HG03139 (cell line): ENCODE measurements at regions not wholly inside any gene's neighbourhood (a gene's known extent, or its start where the extent isn't known, plus 50 kb on each side); places are given as distances from the start of the nearest gene placed in this dataset.
"Not testable (repeated sequence)": the region's sequence is repeated elsewhere in the genome, so short reads cannot be mapped to it uniquely, and the experiment has no call there.

Experiments used
- ATAC-seq: cut with Tn5 transposase; IDR thresholded peaks from one replicate; pipeline ENCODE4 v1.9.1; 2021; ENCODE audit not compliant: unreplicated experiment

DNA sequence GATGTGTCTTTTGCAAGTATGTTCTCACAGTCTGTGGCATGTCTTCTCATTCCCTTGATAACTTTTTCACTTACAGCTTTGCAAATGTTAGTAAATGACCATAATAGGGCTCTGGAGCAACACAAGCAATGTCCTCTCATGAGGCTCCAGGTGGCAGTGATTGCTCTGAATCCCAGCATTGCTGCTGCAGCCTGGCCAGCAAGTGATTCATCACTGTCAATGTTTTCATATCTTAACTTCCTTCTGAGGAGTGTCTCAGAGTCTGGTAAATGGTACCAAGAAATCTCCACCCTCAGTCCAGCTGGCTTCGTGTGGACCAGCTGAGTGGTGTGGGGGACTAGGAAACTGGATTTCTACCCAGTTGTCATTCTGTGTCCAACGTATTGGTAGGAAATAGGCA is 139.6 kb downstream of the MYLK4 start:
- no peak for ATAC-seq

DNA sequence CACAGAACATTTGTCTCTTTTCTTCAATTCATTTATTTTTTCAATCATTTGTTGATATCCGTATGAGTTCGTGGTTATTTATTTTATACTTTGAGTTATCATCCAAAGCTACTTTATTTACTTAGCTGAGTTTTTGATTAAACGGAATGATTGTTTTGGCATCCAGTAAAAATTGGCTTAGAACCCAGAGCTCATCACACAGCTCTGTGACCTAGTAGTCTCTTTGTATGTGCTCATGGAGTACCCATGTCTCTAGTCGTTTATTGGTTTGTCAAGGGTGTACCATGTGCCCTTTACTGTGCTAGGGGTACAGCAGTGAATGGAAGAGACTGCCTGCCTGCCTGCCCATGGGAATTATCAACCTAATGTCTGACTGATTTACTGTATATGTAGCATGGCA is 142.2 kb downstream of the MYLK4 start:
- ATAC-seq, result no peak

DNA sequence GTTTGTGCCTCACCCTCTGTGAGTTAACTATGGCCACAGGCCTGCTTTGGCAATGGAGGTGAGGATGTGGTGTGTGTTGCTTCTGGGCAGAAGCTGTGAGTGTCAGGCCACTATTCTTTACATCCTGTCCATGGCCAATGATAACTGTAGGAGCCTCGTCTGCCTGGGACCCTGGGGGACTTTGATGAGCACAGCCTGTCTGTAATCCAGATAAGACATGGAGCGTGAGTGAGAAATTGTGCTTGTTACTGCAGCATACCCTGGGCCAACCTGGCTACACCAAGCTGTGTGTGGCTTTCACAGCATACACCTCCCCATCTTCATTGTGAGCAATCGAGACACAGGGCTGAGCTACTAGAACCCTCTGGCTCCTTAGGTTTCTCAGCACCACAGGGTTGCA is 150.4 kb downstream of the MYLK4 start:
- no peak for ATAC-seq

DNA sequence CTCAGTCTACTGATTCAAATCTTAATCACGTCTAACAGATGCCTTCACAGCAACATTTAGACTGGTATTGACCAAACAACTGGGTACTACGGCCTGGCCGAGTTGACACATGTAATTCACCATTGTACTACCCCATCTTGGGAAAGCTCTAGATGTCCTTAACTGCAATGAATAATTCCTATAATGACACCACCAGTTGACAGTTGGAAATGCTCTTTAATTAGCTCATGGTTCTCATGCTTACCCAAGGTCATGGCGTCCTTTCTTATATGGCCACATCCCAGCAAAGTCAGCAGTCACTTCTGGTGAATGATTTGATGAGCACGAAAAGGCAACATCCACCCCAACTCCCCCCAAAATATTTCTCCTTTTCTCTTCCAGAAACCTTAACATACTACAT is 150.9 kb downstream of the MYLK4 start:
- ATAC-seq, result no peak

DNA sequence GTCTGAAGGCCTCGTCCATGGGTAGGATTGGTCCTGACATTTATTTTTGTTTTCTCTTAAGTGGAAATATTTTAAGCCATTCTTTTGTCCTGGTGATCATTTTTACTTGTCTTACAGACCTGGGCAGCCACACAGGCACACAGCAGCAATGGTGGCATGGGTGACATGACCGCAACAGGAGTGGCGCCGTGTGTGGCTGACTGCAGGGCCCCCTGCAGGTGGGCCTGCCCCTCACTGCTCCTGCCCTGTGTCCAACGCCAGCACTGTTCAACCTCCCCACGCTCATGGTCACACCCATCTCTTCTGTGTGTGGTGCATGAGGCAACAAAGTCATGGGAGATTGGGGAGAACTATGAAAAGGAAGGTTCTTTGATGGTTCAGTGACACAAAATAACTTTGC is 151.9 kb downstream of the MYLK4 start:
- ATAC-seq, result no peak

DNA sequence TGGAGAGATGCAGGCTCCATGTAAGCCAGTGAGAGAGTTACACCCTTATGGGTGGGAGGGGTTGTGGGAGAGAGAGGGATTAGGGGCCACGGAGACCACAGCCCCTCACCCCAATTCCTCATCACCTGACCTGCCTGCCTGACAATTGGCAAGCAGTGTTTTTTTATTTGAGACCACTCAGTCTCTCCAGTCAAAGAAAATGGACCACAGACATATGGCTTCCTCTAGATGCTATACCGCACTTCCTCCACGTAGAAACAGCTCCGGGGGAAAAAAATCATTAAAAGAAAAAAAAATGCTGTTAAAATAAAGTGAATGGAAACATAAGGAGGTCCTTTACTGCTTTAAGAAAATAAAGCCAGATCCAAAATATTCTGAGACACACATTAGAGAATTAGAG is 152.7 kb downstream of the MYLK4 start:
- no peak for ATAC-seq

DNA sequence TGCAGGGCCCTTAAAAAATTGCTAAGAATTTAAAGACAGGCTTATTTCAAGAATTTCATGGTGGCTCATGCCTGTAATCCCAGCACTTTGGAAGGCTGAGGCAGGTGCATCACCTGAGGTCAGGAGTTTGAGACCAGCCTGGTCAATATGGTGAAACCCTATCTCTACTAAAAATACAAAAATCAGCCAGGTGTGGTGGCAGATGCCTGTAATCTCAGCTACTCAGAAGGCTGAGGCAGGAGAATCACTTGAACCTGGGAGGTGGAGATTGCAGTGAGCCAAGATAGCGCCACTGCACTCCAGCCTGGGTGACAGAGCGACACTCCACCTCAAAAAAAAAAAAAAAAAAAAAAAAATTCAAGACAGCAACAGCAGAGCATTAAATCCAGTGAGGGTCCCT is 153.3 kb downstream of the MYLK4 start:
- not testable (repeated sequence) for ATAC-seq

DNA sequence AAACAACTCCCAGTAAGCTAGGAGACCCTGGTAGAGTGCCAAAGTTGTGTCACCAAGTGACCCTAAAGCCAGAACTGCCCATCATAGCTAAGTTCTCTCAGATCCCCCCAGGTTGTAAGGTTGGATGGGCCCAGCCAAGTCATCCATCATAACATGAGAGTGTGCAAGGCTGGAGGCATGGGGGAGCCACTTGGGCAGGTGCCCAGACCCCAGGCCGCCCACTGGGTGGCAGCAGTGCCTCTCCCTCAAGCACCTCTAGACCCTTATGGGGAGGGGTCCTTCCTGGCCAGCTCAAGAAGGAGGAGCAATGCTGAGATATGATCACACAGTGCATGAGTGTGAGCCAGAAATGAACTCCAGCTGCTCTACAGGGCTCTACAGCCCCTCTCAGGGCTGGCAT is 154.5 kb downstream of the MYLK4 start:
- ATAC-seq, result no peak

DNA sequence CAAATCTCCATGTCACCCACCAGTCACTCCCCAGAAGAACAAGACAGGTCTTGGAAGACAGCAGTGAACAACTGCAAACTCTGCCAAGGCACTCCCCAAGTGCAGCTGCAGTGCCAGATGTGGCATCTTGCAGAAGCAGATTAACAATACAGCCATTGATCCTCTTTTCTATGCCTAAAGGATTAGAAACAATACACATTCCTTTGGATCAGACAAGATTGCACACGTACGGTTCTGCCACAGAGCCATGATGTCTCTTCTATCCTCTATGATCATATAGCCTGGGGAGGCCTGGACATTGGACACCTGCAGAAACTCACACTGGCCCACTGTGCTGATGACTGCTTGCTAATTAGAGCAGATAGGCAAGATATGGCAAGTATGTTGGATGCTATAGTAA is 155.9 kb downstream of the MYLK4 start:
- ATAC-seq, result no peak

DNA sequence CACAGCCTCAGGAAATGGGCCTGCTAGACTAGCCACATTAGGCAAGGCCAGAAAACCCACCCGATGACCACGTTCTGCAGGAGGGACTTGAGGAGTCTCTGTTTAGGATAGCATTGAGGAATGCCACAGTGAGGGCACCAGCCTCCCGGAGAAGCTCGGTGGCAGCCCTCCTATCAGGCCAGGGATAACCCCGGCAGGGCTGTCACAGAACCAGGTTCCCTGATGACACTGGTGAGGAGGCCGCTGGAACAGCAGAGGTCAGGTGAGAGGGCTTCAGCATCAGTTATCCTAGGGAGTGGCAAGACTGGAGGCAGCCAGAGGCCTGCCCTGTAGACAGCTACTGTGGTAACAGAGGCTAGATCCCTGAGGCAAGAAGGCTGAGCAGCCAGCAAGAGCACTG is 157.6 kb downstream of the MYLK4 start:
- no peak for ATAC-seq

DNA sequence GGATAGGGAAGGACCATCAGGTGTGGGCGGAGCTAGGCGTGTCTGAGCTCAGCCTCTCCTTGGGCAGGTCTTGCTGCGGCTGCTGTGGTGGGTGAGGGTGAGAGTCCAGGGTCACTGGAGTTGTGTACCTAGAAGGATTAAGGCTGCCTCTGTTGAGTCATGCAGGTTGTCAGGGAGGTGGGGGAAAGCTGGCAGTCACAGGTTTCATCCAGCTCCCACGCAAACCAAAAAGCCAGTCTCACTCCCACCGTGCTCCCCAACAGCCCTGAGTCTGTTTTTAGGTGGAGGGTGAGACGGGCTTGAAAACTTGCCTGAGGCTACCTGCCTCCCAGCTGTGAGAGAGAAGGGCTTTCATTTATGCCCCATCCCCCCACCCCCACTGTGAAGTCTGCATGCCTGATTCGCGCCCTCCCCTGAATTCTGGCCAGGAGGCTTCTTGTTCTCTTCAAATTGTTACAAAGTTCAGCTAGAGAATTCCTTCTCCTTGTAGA is 161.5 kb downstream of the MYLK4 start:
- no peak for ATAC-seq

DNA sequence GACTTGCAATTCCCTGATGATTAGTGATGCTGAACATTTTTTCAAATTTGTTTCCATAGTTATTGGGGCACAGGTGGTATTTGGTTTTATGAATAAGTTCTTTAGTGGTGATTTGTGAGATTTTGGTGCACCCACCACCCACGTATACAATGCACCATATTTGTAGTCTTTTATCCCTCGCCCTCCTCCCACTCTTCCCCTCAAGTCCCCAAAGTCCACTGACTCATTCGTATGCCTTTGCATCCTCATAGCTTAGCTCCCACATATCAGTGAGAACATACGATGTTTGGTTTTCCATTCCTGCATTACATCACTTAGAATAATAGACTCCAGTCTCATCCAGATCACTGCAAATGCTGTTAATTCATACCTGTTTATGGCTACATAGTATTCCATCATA is 167.3 kb downstream of the MYLK4 start:
- no peak for ATAC-seq

DNA sequence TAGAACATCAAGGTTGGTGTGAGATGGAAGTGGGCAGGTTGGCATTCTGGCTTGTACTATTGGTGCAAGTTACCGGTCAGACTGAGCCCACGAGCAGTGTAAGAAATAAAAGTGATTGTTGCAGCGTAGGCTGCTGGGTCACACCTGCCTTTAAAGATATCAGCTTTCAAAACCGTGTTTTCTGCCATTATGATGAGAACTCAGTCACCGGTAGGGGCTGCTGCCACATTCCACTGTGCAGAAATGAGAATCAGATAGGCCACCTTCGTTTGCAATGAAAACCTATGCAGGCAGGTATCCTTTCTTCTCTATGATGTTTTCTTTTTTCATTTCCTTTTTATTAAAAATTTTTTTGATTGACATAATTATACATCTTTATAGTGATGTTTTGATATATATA is 168.5 kb downstream of the MYLK4 start:
- ATAC-seq, result no peak

DNA sequence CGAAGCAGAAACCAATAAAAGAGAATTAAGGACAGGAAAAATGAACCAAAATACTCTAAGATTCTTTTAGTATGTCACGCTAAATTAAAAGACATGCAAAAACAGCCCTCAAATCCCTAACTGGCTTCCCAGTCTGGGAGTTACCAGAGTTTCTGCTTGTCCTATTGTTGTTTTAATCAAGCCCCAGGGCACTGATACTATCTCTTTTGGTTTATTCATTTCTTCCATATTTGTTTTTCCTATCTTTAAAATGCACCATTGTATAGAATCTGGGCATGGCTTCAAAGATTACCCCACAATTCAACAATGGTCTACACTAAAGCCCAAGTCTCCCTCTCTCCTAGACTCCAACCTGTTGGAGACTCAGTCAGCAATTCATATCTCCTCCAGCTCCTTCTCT is 169.1 kb downstream of the MYLK4 start:
- ATAC-seq, result no peak

DNA sequence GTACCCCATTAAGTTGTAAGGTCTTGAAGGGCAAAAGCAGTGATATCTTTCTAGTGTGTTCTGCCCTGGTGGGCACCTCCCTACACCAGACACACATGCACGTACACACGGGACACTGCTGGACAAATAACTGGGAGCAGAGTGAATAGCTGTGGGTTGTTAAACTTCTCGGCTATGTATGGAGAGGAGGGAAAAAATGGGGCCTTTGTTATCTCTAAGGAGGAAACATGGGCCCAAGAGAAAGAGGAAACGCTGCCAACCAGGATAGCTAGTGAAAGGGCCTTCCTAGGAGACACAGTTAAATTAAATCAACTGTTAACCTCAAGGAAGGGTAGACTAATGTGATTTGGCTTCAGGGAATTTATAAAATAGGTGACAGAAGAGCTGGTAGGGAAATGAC is 169.7 kb downstream of the MYLK4 start:
- no peak for ATAC-seq

DNA sequence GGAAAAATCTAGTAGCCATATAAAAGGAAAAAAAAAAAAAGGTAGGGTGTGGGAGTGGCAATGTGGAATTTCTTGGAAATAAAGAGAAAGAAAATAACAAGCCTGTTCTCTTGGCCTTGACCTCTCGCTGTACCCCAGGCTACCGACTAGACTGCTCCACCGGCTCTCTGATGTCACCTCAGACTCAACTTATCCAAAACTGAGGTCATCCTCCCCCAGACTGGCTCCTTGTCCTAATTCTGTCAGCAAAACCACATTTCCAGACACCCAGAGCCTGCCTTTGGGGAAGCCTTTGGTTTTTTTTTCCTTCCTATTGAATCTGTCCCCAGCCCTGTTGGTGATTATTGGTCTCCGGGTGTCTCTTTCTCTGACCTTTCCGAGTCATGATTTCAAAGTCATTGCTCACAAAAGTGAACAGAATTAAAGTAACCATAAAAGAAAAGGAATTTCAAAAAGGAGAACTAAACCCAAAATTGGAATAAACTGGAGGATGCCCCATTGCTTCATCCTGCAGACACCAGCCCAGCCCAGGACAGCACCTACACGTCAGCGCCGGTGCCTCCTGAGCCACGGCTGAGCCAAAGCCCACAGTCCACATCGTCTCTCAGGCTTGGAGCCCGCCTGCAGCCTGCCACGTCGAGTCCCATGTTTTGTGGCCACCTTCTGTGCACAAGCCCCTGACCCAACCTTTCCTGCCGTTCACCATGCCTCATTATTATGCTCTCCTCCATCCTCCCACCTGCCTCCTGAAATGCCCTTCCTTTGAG is 170.7 kb downstream of the MYLK4 start:
- ATAC-seq, result no peak

DNA sequence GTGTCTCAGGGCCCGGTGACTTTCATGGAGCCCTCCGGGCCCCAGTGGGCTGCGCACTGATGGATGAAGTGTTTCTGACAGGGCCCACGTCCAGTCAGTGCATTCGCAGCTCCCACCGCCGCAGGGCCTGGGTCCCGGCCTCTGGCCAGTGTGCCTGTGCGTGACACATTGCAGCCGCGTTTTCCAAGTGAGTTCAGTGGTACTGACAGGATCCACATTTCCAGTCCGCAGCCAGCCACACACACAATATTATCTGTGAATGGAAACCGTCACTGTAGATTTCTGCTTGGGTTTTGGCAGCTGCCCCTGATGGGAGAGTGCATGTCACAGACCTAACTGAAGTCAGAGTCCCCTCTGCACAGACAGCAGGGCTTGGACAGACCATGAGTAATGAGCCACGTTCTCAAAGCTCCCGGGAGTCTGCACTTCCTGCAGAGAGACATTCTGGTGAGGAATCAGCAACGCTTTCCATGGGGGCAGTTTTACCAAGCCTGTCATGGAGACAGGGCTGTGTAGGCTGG is 171.4 kb downstream of the MYLK4 start:
- no peak for ATAC-seq

DNA sequence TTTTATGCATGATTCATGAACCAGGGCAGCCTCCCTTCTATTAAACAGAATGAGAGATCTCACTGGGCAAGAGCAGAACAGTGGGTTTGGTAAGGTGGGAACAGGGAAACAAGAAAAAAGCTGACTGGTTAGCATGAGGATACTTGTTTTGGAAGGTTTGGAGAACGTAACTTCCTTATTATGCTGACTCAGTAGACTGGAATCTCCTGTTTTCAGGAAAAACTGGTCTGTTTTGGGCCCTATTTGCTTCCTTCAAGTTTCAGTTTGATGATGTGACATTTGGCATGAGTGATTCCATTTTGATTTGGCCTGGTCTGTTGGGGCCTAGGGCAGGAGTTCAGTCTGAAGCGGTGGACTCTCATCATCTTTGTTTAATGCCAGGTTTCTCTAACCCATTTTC is 172.0 kb downstream of the MYLK4 start:
- ATAC-seq, result no peak

DNA sequence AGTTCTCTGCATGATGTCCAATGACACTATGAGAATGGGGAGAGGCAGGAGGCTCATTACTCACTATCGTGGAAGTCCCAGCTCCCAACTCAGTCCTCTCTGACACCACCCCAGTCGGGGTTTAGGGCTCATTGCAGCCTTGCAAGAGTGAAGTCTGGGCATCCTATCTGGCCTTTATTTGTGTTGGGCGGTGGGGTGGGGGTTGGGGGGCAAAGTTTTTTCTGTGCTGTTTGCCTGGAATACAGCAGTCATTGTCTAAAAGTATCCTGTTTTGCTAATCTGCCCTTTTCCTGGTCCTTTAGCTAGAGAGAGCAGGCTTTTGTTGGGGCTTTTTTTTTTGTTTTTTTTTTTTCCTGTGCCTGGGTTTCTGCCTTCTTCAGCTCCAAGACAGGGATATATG is 174.2 kb downstream of the MYLK4 start:
- ATAC-seq, result no peak

DNA sequence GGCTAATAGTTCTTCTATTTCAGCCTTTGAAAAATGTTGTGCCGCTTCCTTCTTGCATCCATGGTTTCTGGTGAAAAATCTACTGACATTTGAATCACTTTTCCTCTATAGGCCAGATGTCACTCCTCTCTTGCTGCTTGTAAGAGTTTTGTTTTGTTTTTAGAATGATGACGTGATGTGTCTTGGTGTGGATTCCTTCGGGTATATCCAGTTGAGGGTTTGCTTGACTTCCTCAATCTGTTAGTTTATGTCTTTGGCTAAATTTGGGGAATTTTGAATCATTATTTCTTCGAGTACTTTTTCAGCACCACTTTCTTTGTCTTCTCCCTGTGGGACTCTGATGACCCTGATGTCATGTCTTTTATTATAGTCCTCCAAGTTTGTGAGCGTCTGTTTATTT is 175.5 kb downstream of the MYLK4 start:
- no peak for ATAC-seq

DNA sequence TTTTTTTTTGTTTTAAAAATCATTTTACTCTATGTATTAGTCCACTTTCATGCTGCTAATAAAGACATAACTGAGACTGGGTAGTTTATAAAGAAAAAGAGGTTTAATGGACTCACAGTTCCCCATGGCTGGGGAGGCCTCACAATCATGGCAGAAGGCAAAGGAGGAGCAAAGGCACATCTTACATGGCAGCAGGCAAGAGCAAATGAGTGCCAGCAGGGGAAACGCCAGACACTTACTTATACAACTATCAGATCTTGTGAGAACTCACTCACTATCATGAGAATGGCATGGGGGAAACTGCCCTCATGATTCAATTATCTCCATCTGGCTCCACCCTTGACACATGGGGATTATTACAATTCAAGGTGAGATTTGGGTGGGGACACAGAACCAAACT is 181.3 kb downstream of the MYLK4 start:
- ATAC-seq, result not testable (repeated sequence)

DNA sequence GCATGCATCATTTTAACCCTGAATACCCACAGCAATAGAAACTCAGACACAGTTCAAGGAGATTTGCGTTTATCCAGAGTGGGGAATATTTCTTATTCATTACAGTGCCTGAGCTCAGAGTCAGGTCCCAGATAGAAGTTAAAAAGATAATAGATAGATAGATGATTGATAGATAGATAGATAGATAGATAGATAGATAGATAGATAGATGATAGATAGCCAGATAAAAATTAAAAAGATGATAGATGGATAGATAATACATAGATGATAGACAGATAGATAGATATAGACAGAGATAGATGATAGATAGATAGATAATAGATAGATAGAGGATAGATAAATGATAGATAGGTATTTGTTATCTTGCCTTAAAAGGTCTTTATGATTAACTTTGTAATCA is 184.7 kb downstream of the MYLK4 start:
- ATAC-seq, result no peak

DNA sequence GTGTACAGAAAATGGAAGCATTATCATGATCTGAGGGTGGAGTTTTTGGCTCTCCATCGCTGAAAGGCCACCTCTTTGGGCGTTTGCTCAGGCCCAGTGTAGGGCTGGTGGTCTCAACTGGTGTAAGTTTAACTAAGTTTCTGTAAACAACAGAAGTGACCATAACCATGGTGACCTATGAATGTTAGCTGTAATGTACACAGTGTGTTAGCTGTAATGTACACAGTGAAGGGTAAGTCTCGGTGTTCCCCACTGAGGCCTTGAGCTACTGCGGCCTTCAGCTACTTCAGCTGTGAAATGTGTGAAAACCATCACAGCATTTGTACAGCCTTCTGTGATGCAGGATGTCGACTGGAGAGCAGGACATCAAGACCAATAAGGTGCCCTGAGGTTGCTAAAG is 185.2 kb downstream of the MYLK4 start:
- no peak for ATAC-seq
